ENCODE measurements at regions not wholly inside any gene's neighbourhood (a gene's known extent, or its start where the extent isn't known, plus 50 kb on each side); places are given as distances from the start of the nearest gene placed in this dataset.

DNA sequence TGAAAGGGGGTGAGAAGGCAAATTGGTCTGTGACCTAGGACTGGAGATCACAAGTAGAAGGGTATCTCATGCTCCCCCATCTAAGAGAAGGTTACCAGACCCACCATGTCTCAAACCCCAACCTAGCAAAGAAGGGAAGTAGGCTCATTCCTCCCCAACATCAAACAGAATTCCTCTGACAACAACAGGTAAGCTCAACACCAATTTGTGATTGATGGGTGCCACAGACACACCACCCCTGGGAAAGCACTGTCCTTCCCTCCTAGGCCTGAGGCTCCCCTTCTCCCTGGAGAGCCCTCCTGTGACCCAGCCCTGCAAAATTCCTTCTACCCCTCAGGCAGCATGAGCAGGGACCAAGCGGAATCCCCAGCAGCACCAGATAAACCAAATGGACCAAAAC lies 154.3 kb downstream of the BUD13 start:
- Histone ChIP-seq H4K20me1 (ENCODE audit: insufficient read depth) (no peaks in the 10 kb centered on the region), H3K9me3 (no peaks in the 10 kb centered on the region), H3K27me3 (ENCODE audit: insufficient read depth) (no peaks in the 10 kb centered on the region; the same call in none of the 2 replicates), H3K79me2 (ENCODE audit: insufficient read depth) (no peaks in the 10 kb centered on the region), H3K4me3 (ENCODE audit: low read depth in 2 of 2, low read length in 1 of 2) (no peak overlapping the region), H3K9me2 (no peaks in the 10 kb centered on the region), H3K27ac (ENCODE audit: low read depth in 2 of 2, low read length in 1 of 2) (no peak overlapping the region), H3F3A (replicated peaks; ENCODE audit: insufficient read depth) (no peaks in the 10 kb centered on the region), H3K9ac (no peak overlapping the region), H3K36me3 (replicated peaks in 1 of 2; ENCODE audit: control insufficient read depth in 1 of 2, insufficient read depth in 2 of 2, low read length in 1 of 2) (no peaks in the 10 kb centered on the region), H3K4me1 (ENCODE audit: control insufficient read depth in 1 of 2, insufficient read depth in 2 of 2, low read depth in 1 of 2, low read length in 1 of 2) (no peaks in the 10 kb centered on the region; a peak in 1 of 4 replicates), H3K4me2 (no peak overlapping the region), H2AFZ (ENCODE audit: low read depth) (no peak overlapping the region)
- DNase-seq: no peak
- no peak for TF ChIP-seq ELF1 (IDR thresholded peaks at IDR 0.05)
- TF ChIP-seq FOSL2 (IDR thresholded peaks at IDR 0.05; ENCODE audit: borderline replicate concordance, low read depth): no peak
- no peak for TF ChIP-seq GATA2 (CRISPR knock-in tag; IDR thresholded peaks at IDR 0.05)
- TF ChIP-seq, protein P1, sequence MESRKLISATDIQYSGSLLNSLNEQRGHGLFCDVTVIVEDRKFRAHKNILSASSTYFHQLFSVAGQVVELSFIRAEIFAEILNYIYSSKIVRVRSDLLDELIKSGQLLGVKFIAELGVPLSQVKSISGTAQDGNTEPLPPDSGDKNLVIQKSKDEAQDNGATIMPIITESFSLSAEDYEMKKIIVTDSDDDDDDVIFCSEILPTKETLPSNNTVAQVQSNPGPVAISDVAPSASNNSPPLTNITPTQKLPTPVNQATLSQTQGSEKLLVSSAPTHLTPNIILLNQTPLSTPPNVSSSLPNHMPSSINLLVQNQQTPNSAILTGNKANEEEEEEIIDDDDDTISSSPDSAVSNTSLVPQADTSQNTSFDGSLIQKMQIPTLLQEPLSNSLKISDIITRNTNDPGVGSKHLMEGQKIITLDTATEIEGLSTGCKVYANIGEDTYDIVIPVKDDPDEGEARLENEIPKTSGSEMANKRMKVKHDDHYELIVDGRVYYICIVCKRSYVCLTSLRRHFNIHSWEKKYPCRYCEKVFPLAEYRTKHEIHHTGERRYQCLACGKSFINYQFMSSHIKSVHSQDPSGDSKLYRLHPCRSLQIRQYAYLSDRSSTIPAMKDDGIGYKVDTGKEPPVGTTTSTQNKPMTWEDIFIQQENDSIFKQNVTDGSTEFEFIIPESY (IDR thresholded peaks at IDR 0.05; ENCODE audit: borderline replicate concordance, low read depth): no peak
- no peak for TF ChIP-seq USF1 (IDR thresholded peaks at IDR 0.05; ENCODE audit: borderline replicate concordance, low read depth)
- no peak for TF ChIP-seq POLR2AphosphoS5 (IDR thresholded peaks at IDR 0.05; ENCODE audit: low read depth, low read length)
- TF ChIP-seq, protein P2, sequence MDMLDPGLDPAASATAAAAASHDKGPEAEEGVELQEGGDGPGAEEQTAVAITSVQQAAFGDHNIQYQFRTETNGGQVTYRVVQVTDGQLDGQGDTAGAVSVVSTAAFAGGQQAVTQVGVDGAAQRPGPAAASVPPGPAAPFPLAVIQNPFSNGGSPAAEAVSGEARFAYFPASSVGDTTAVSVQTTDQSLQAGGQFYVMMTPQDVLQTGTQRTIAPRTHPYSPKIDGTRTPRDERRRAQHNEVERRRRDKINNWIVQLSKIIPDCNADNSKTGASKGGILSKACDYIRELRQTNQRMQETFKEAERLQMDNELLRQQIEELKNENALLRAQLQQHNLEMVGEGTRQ (IDR thresholded peaks at IDR 0.05; ENCODE audit: borderline replicate concordance, low read depth, low read length): no peak
- no peak for TF ChIP-seq MEF2A (IDR thresholded peaks at IDR 0.05; ENCODE audit: borderline replicate concordance, low read depth)
- no peak for TF ChIP-seq JUND (IDR thresholded peaks at IDR 0.05)
- TF ChIP-seq TAF1 (IDR thresholded peaks at IDR 0.05; ENCODE audit: borderline replicate concordance, low read depth, low read length): no peak
- TF ChIP-seq SMC3 (IDR thresholded peaks at IDR 0.05; ENCODE audit: low read depth, low read length): no peak
- TF ChIP-seq EZH2phosphoT487 (IDR thresholded peaks at IDR 0.05; ENCODE audit: borderline replicate concordance, low read depth): no peak
- no peak for TF ChIP-seq CHD2 (IDR thresholded peaks at IDR 0.05; ENCODE audit: low read length, partially characterized antibody)
- TF ChIP-seq, protein P3, sequence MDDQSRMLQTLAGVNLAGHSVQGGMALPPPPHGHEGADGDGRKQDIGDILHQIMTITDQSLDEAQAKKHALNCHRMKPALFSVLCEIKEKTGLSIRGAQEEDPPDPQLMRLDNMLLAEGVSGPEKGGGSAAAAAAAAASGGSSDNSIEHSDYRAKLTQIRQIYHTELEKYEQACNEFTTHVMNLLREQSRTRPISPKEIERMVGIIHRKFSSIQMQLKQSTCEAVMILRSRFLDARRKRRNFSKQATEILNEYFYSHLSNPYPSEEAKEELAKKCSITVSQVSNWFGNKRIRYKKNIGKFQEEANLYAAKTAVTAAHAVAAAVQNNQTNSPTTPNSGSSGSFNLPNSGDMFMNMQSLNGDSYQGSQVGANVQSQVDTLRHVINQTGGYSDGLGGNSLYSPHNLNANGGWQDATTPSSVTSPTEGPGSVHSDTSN (IDR thresholded peaks at IDR 0.05): no peak
- no peak for TF ChIP-seq NRF1 (IDR thresholded peaks at IDR 0.05; ENCODE audit: low read depth, low read length)
- no peak for TF ChIP-seq RCOR1 (IDR thresholded peaks at IDR 0.05; ENCODE audit: low read length)
- no peak for TF ChIP-seq MAX (IDR thresholded peaks at IDR 0.05; ENCODE audit: low read depth)
- no peak for TF ChIP-seq RXRA (IDR thresholded peaks at IDR 0.05; ENCODE audit: borderline replicate concordance, low read depth)
- TF ChIP-seq, protein P4, sequence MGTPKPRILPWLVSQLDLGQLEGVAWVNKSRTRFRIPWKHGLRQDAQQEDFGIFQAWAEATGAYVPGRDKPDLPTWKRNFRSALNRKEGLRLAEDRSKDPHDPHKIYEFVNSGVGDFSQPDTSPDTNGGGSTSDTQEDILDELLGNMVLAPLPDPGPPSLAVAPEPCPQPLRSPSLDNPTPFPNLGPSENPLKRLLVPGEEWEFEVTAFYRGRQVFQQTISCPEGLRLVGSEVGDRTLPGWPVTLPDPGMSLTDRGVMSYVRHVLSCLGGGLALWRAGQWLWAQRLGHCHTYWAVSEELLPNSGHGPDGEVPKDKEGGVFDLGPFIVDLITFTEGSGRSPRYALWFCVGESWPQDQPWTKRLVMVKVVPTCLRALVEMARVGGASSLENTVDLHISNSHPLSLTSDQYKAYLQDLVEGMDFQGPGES (IDR thresholded peaks at IDR 0.05; ENCODE audit: low read depth, low read length): no peak
- TF ChIP-seq MXI1 (IDR thresholded peaks at IDR 0.05; ENCODE audit: low read depth, low read length): no peak
- ChIA-PET CTCF (no interaction called here), POLR2A (no interaction called here)
- WGBS (ENCODE audit: low lambda C conversion rate): 17% methylated on average over 1 of the region's 1 CpG

Data from SK-N-SH (cell line).